OCI-LY3 (cell line): ENCODE measurements at regions not wholly inside any gene's neighbourhood (a gene's known extent, or its start where the extent isn't known, plus 50 kb on each side); places are given as distances from the start of the nearest gene placed in this dataset.
"Not testable (repeated sequence)": the region's sequence is repeated elsewhere in the genome, so short reads cannot be mapped to it uniquely, and the experiment has no call there.

Source experiments
- H2AFZ ChIP-seq: fragments of 200-600, 300-600 bp; shearing (Covaris generic); 2 replicates; pipeline ENCODE4 v1.6.0; 2014; ENCODE audit warnings: antibody characterized with exemption, low read depth, low read length
- H3K27ac ChIP-seq: fragments of 200-600, 300-600 bp; sonication (generic); 2 replicates; pipeline ENCODE4 v1.5.1; 2014; ENCODE audit warnings: mild to moderate bottlenecking, low read length, moderate library complexity, mixed read lengths
- H3K27me3 ChIP-seq: fragments of 200-600, 300-600 bp; sonication (generic); 2 replicates; pipeline ENCODE4 v1.6.1; 2014; ENCODE audit warnings: low read depth, low read length, mixed read lengths
- H3K36me3 ChIP-seq: fragments of 200-600, 300-600 bp; sonication (generic); replicated peaks from 2 replicates; pipeline ENCODE3; 2014; ENCODE audit warnings: low read depth, low read length, mixed read lengths
- H3K4me1 ChIP-seq: fragments of 300-600, 200-600 bp; sonication (generic); 2 replicates; pipeline ENCODE4 v1.6.1; 2014; ENCODE audit warnings: low read length, mixed read lengths
- H3K4me2 ChIP-seq: fragments of 200-600, 300-600 bp; sonication (generic); 2 replicates; pipeline ENCODE4 v1.6.1; 2014; ENCODE audit warnings: low read length, mixed read lengths
- H3K4me3 ChIP-seq: fragments of 300-600, 200-600 bp; sonication (generic); 2 replicates; pipeline ENCODE4 v1.5.1; 2014; ENCODE audit warnings: antibody characterized with exemption, mild to moderate bottlenecking, low read length, moderate library complexity
- H3K79me2 ChIP-seq: fragments of 300-600, 200-600 bp; shearing (Covaris generic); 2 replicates; pipeline ENCODE4 v1.6.1; 2014; ENCODE audit warnings: mild to moderate bottlenecking, low read length, mixed read lengths
- H3K9ac ChIP-seq: fragments of 300-600, 200-600 bp; shearing (Covaris generic); 2 replicates; pipeline ENCODE4 v1.6.0; 2014; ENCODE audit warnings: mild to moderate bottlenecking, low read length, moderate library complexity
- H3K9me3 ChIP-seq: fragments of 200-600, 300-600 bp; shearing (Covaris generic); 2 replicates; pipeline ENCODE4 v1.6.1; 2014; ENCODE audit warnings: low read length, mixed read lengths; ENCODE audit not compliant: insufficient read depth
- H4K20me1 ChIP-seq: fragments of 200-600, 300-600 bp; sonication (generic); 2 replicates; pipeline ENCODE4 v1.6.1; 2016; ENCODE audit warnings: low read length, mixed read lengths; ENCODE audit not compliant: insufficient read depth
- EZH2phosphoT487 ChIP-seq: fragments of 200-600 bp; shearing (Covaris generic); IDR thresholded peaks from 2 replicates; pipeline ENCODE4 v1.6.1; 2018; ENCODE audit warnings: antibody characterized with exemption, mixed run types, low read depth
- TF ChIP-seq, protein P1 (sequence below): fragments of 200-600, 300-600 bp; sonication (generic); IDR thresholded peaks from 2 replicates; pipeline ENCODE4 v1.5.1; 2014; ENCODE audit warnings: antibody characterized with exemption, low read length, low read depth

- no peak overlapping the region for H3K9ac ChIP-seq
- H3K36me3 ChIP-seq = no peaks in the 10 kb centered on the region
- no peak overlapping the region for H3K4me3 ChIP-seq
- H3K4me1 ChIP-seq = peaks cover 31% of the 10 kb centered on the region
- H3K27me3 ChIP-seq = no peaks in the 10 kb centered on the region
- H3K4me2 ChIP-seq = no peak overlapping the region
- no peak overlapping the region for H2AFZ ChIP-seq
- no peaks in the 10 kb centered on the region for H3K79me2 ChIP-seq
- no peak for TF ChIP-seq EZH2phosphoT487
- TF ChIP-seq, protein P1, sequence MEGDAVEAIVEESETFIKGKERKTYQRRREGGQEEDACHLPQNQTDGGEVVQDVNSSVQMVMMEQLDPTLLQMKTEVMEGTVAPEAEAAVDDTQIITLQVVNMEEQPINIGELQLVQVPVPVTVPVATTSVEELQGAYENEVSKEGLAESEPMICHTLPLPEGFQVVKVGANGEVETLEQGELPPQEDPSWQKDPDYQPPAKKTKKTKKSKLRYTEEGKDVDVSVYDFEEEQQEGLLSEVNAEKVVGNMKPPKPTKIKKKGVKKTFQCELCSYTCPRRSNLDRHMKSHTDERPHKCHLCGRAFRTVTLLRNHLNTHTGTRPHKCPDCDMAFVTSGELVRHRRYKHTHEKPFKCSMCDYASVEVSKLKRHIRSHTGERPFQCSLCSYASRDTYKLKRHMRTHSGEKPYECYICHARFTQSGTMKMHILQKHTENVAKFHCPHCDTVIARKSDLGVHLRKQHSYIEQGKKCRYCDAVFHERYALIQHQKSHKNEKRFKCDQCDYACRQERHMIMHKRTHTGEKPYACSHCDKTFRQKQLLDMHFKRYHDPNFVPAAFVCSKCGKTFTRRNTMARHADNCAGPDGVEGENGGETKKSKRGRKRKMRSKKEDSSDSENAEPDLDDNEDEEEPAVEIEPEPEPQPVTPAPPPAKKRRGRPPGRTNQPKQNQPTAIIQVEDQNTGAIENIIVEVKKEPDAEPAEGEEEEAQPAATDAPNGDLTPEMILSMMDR = no peak
- H4K20me1 ChIP-seq = no peaks in the 10 kb centered on the region
- H3K27ac ChIP-seq = no peak overlapping the region
- H3K9me3 ChIP-seq = no peaks in the 10 kb centered on the region
Measured at GRCh38 chr4:149911354-149911753, 95.7 kb upstream of the IQCM start.

- H3K79me2 ChIP-seq = no peaks in the 10 kb centered on the region
- H3K27me3 ChIP-seq = no peaks in the 10 kb centered on the region
- no peak overlapping the region for H2AFZ ChIP-seq
- no peak for TF ChIP-seq EZH2phosphoT487
- TF ChIP-seq, protein P1 = no peak
- H3K4me2 ChIP-seq = no peak overlapping the region
- H3K36me3 ChIP-seq = no peaks in the 10 kb centered on the region
- H3K27ac ChIP-seq = no peak overlapping the region
- peaks cover 31% of the 10 kb centered on the region for H3K4me1 ChIP-seq
- H3K4me3 ChIP-seq = no peak overlapping the region
- no peaks in the 10 kb centered on the region for H4K20me1 ChIP-seq
- H3K9me3 ChIP-seq = no peaks in the 10 kb centered on the region
- no peak overlapping the region for H3K9ac ChIP-seq
Measured at GRCh38 chr4:149912000-149912399, 96.4 kb upstream of the IQCM start.

- Histone ChIP-seq H3K4me1 (peaks cover 26% of the 10 kb centered on the region), H3K9me3 (no peaks in the 10 kb centered on the region), H2AFZ (no peak overlapping the region), H3K27me3 (no peaks in the 10 kb centered on the region), H3K4me2 (no peak overlapping the region), H3K36me3 (no peaks in the 10 kb centered on the region), H3K9ac (no peak overlapping the region), H3K27ac (no peak overlapping the region), H4K20me1 (no peaks in the 10 kb centered on the region), H3K79me2 (no peaks in the 10 kb centered on the region), H3K4me3 (no peak overlapping the region)
- TF ChIP-seq, protein P1 = peak; percentile 98
- TF ChIP-seq EZH2phosphoT487 = no peak
Measured at GRCh38 chr4:149914119-149915115, 98.8 kb upstream of the IQCM start.

GRCh38 chr4:149915735-149916134 lies 100.1 kb upstream of the IQCM start:
- not testable (repeated sequence) for H3K4me2 ChIP-seq, H3K27me3 ChIP-seq, H3K9me3 ChIP-seq, H3K9ac ChIP-seq, H3K79me2 ChIP-seq, H3K36me3 ChIP-seq, H2AFZ ChIP-seq, H3K4me3 ChIP-seq, H3K27ac ChIP-seq, H4K20me1 ChIP-seq
- peaks cover 13% of the 10 kb centered on the region for H3K4me1 ChIP-seq
